ENCODE measurements at regions not wholly inside any gene's neighbourhood (a gene's known extent, or its start where the extent isn't known, plus 50 kb on each side); places are given as distances from the start of the nearest gene placed in this dataset.

- TF ChIP-seq MAX (IDR thresholded peaks at IDR 0.05; ENCODE audit: low read depth, low read length) (no peak), CTCF (IDR thresholded peaks at IDR 0.05; ENCODE audit: low read depth, low read length) (no peak), POLR2A (IDR thresholded peaks at IDR 0.05; ENCODE audit: extremely low read depth, insufficient read length) (no peak), MYC (IDR thresholded peaks at IDR 0.05; ENCODE audit: low read depth, low read length) (no peak)
Observed at GRCh38 chr3:64388886-64389285, 163.6 kb upstream of the PRICKLE2 start.
